K562 (cell line): ENCODE measurements at regions not wholly inside any gene's neighbourhood (a gene's known extent, or its start where the extent isn't known, plus 50 kb on each side); places are given as distances from the start of the nearest gene placed in this dataset.

Experiments used
- ATAC-seq: fragments of 200-7000 bp; cut with Tn5 transposase; 3 replicates; pipeline ENCODE4 v1.9.1; 2020; ENCODE audit warnings: moderate library complexity
- BruUV-seq: library from RNA; stranded (reverse); fragments of 400-500 nt; replicated peaks from 2 replicates; lab custom pipeline; 2021; lab: Mats Ljungman, UMichigan
- CTCF ChIA-PET: fragments of 300-600 bp; formaldehyde crosslinking; extraction: SDS; loops from one replicate; lab custom pipeline; 2021; ENCODE audit warnings: low intra/inter-chr PET ratio; lab: Yijun Ruan, JAX
- POLR2A ChIA-PET: fragments of 300-600, 350-650 bp; sonication (Branson Sonifier 250); formaldehyde crosslinking; extraction: SDS; loops from one replicate; lab custom pipeline; 2021; ENCODE audit warnings: antibody characterized with exemption, inconsistent platforms; lab: Yijun Ruan, JAX
- DNase-seq, 4 experiments: peaks; one replicate each; pipeline versions ENCODE4 v3.0.0 to v3.0.0-alpha.2; 2011 to 2018; ENCODE audit warnings: low spot score in 3 of 4, mixed read lengths in 3 of 4; ENCODE audit errors: extremely low read depth in 1 of 4
- FAIRE-seq: peaks from 2 replicates; lab custom pipeline; 2011; peaks lifted over from hg19 to GRCh38; lab: Jason Lieb, UNC
- H2AFZ ChIP-seq: 2 replicates; pipeline ENCODE4 v1.6.0; 2011; ENCODE audit warnings: low read depth, low read length, control low read depth, inconsistent platforms
- H3K27ac ChIP-seq: fragments of 200-600 bp; 3 replicates; pipeline ENCODE4 v1.8.0; 2011; ENCODE audit warnings: low read depth, mild to moderate bottlenecking, control low read depth, inconsistent platforms, low read length, moderate library complexity, mixed read lengths; ENCODE audit errors: extremely low read depth
- H3K27me3 ChIP-seq, 2 experiments: fragments of 300-600 bp in 1 of 2; 2 replicates in 1 of 2; 3 replicates in 1 of 2; pipeline versions ENCODE4 v1.6.0 to v1.8.0; 2011; ENCODE audit warnings: inconsistent platforms in 2 of 2, low read length in 2 of 2, mild to moderate bottlenecking in 1 of 2, mixed read lengths in 1 of 2, moderate library complexity in 1 of 2; ENCODE audit not compliant: control insufficient read depth in 2 of 2, insufficient read depth in 2 of 2
- H3K36me3 ChIP-seq: fragments of 300-600 bp; 3 replicates; pipeline ENCODE4 v1.8.0; 2011; ENCODE audit warnings: mild to moderate bottlenecking, low read length, inconsistent platforms; ENCODE audit not compliant: control insufficient read depth, insufficient read depth
- H3K4me1 ChIP-seq, 2 experiments: fragments of 200-600 bp in 1 of 2; replicated peaks in 1 of 2; 2 replicates in 1 of 2; 3 replicates in 1 of 2; pipeline versions ENCODE4 v1.5.1 to v1.8.0; 2011; ENCODE audit warnings: inconsistent platforms in 2 of 2, low read length in 2 of 2, mild to moderate bottlenecking in 1 of 2, mixed read lengths in 1 of 2, moderate library complexity in 1 of 2; ENCODE audit not compliant: control insufficient read depth in 2 of 2, insufficient read depth in 2 of 2
- H3K4me2 ChIP-seq: 2 replicates; pipeline ENCODE4 v1.6.1; 2011; ENCODE audit warnings: low read length, control low read depth, inconsistent platforms, mixed read lengths; ENCODE audit not compliant: insufficient read depth
- H3K4me3 ChIP-seq: fragments of 200-600 bp; sonication (generic), shearing (Covaris generic); 2 replicates; pipeline ENCODE4 v1.5.1; 2016; ENCODE audit warnings: control low read depth, inconsistent platforms
- H3K79me2 ChIP-seq: fragments of 200-600 bp; 3 replicates; pipeline ENCODE4 v1.8.0; 2011; ENCODE audit warnings: low read length, inconsistent platforms; ENCODE audit not compliant: control insufficient read depth, insufficient read depth
- H3K9ac ChIP-seq, 2 experiments: 2 replicates each; pipeline versions ENCODE4 v1.6.0 to v1.6.1; 2011; ENCODE audit warnings: low read depth in 2 of 2, low read length in 2 of 2, control low read depth in 1 of 2, inconsistent platforms in 1 of 2, mild to moderate bottlenecking in 1 of 2, mixed read lengths in 1 of 2; ENCODE audit not compliant: insufficient read depth in 1 of 2
- H3K9me1 ChIP-seq: one replicate; pipeline ENCODE4 v1.6.0; 2011; ENCODE audit warnings: inconsistent platforms, mild to moderate bottlenecking, low read length, moderate library complexity; ENCODE audit not compliant: control insufficient read depth, insufficient read depth
- H3K9me3 ChIP-seq: replicated peaks from 2 replicates; pipeline ENCODE4 v1.5.1; 2011; ENCODE audit warnings: low read depth, low read length, inconsistent platforms; ENCODE audit not compliant: control insufficient read depth, insufficient read depth
- H4K20me1 ChIP-seq: replicated peaks from 2 replicates; pipeline ENCODE4 v1.6.1; 2011; ENCODE audit warnings: low read length, inconsistent platforms, mixed read lengths; ENCODE audit not compliant: control insufficient read depth, insufficient read depth
- KLF6 ChIP-seq: fragments of 250-450 bp; sonication (Bioruptor Pico); IDR thresholded peaks from 2 replicates; pipeline ENCODE4 v1.4.0; 2020; ENCODE audit warnings: mild to moderate bottlenecking, moderate library complexity, borderline replicate concordance
- MTA1 ChIP-seq: fragments of 450-650 bp; IDR thresholded peaks from 2 replicates; pipeline ENCODE4 v1.6.1; 2017; ENCODE audit warnings: borderline replicate concordance
- SRSF7 ChIP-seq: fragments of 200-400 bp; formaldehyde crosslinking; optimal IDR thresholded peaks from 2 replicates; pipeline ENCODE3; 2017; ENCODE audit warnings: mild to moderate bottlenecking, low read depth, low read length
- ZBTB43 ChIP-seq: sonication (generic); formaldehyde crosslinking; IDR thresholded peaks from 2 replicates; pipeline ENCODE4 v1.8.0; 2023; ENCODE audit warnings: mild to moderate bottlenecking, missing genetic modification reagents
- ZNF212 ChIP-seq: fragments of 450-650 bp; formaldehyde crosslinking; IDR thresholded peaks from 2 replicates; pipeline ENCODE4 v1.4.0; 2020; ENCODE audit warnings: mild to moderate bottlenecking
- ZNF778 ChIP-seq: fragments of 450-650 bp; formaldehyde crosslinking; IDR thresholded peaks from 2 replicates; pipeline ENCODE4 v1.4.0; 2020; ENCODE audit warnings: mild to moderate bottlenecking, moderate library complexity
- WGBS: fragments of 100-300 bp; shearing (Covaris generic); methylation state at CpG from one replicate; pipeline ENCODE4 v1.1.6; 2016; ENCODE audit warnings: low coverage, mixed read lengths; ENCODE audit not compliant: insufficient coverage; ENCODE audit errors: missing lambda C conversion rate; 5-methylcytosine and 5-hydroxymethylcytosine counted together
- in situ Hi-C: fragments of 300-500 bp; cut with MboI; formaldehyde crosslinking; loops from 4 replicates; pipeline ENCODE4 v1.15.0; 2018; ENCODE audit warnings: inconsistent platforms, mixed read lengths
- intact Hi-C: fragments of 100-400 bp; cut with micrococcal nuclease; formaldehyde crosslinking; loops from 2 replicates; pipeline ENCODE4 v1.14.2; 2022

GRCh38 chr13:85313761-85314503, 485.3 kb downstream of the SLITRK6 start:
- Histone ChIP-seq H3K4me1 (no peaks in the 10 kb centered on the region), H3K36me3 (no peaks in the 10 kb centered on the region), H3K27me3 (no peaks in the 10 kb centered on the region), H4K20me1 (no peaks in the 10 kb centered on the region), H3K4me3 (no peak overlapping the region), H3K27ac (no peak overlapping the region), H3K9me1 (no peaks in the 10 kb centered on the region), H3K4me2 (no peak overlapping the region), H2AFZ (no peak overlapping the region), H3K9ac (no peak overlapping the region), H3K79me2 (no peaks in the 10 kb centered on the region), H3K9me3 (no peaks in the 10 kb centered on the region)
- WGBS = 0% methylated on average over 5 of the region's 6 CpGs
- BruUV-seq = no TSS peak
- ChIA-PET CTCF (no interaction called here), POLR2A (no interaction called here)
- TF ChIP-seq ZBTB43 (no peak), ZNF212 (CRISPR knock-in tag) (no peak), MTA1 (no peak), ZNF778 (CRISPR knock-in tag) (no peak), SRSF7 (no peak), KLF6 (no peak)
- intact Hi-C loops = no loop called here
- in situ Hi-C loops = no loop called here
- ATAC-seq = no peak
- DNase-seq = no peak
- no peak for FAIRE-seq
